NT2/D1 (cell line): ENCODE measurements at regions not wholly inside any gene's neighbourhood (a gene's known extent, or its start where the extent isn't known, plus 50 kb on each side); places are given as distances from the start of the nearest gene placed in this dataset.

Experiments
- DNase-seq: peaks from one replicate; pipeline ENCODE4 v3.0.0-alpha.2; 2011; ENCODE audit warnings: low read depth, low spot score
- H3K27me3 ChIP-seq: 2 replicates; pipeline ENCODE4 v1.6.0; 2011; ENCODE audit warnings: mild to moderate bottlenecking; ENCODE audit not compliant: insufficient read length, insufficient read depth
- H3K36me3 ChIP-seq: 2 replicates; pipeline ENCODE4 v1.6.1; 2011; ENCODE audit warnings: mild to moderate bottlenecking, low read length, mixed read lengths; ENCODE audit not compliant: insufficient read depth, insufficient read length
- H3K4me1 ChIP-seq: 2 replicates; pipeline ENCODE4 v1.5.1; 2011; ENCODE audit not compliant: insufficient read depth, insufficient read length
- H3K4me3 ChIP-seq: 2 replicates; pipeline ENCODE4 v1.5.1; 2011; ENCODE audit warnings: low read depth; ENCODE audit not compliant: insufficient read length
- H3K9ac ChIP-seq: 2 replicates; pipeline ENCODE4 v1.6.0; 2011; ENCODE audit warnings: low read depth; ENCODE audit not compliant: insufficient read length
- H3K9me3 ChIP-seq: 2 replicates; pipeline ENCODE4 v1.5.1; 2011; ENCODE audit warnings: mild to moderate bottlenecking, low read length; ENCODE audit not compliant: insufficient read depth
- SUZ12 ChIP-seq: IDR thresholded peaks from 2 replicates; pipeline ENCODE4 v1.6.1; 2011; ENCODE audit not compliant: insufficient read length, insufficient read depth; ENCODE audit errors: extremely low read depth
- YY1 ChIP-seq: IDR thresholded peaks from 2 replicates; pipeline ENCODE4 v1.6.1; 2011; ENCODE audit not compliant: insufficient read length, insufficient read depth
- ZNF274 ChIP-seq: IDR thresholded peaks from 2 replicates; pipeline ENCODE4 v1.6.1; 2011; ENCODE audit warnings: mild to moderate bottlenecking, low read depth, low read length

- Histone ChIP-seq H3K27me3 (no peaks in the 10 kb centered on the region), H3K36me3 (no peaks in the 10 kb centered on the region), H3K4me3 (no peak overlapping the region), H3K9ac (no peak overlapping the region), H3K4me1 (no peaks in the 10 kb centered on the region), H3K9me3 (no peaks in the 10 kb centered on the region; the same call in 1 of the 2 replicates)
- no peak for DNase-seq
- no peak for TF ChIP-seq YY1
- no peak for TF ChIP-seq ZNF274
- no peak for TF ChIP-seq SUZ12
These were observed 306.9 kb downstream of the ZNF516 start for GRCh38 chr18:76188097-76188496.

DNA sequence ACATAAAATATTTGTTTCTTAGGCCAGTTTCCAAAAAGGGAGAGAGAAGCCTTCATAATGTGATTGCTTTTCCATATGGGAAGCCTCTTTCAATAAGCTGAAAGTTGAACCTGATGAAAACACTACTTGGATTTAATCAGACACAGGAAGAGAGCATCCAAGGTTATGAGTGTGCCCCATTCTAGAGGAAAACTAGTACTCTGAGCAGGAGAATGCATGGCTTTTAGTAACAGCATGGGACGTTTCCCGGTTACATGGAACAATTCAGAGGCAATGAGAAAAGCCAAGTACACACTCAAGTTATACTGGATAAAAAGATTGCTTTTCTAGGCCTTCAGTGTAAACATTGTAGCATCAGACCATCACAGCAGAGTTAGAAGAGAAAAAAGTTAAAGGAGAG, 315.8 kb downstream of the ZNF516 start:
- no peaks in the 10 kb centered on the region for H3K9me3 ChIP-seq
- no peak overlapping the region for H3K9ac ChIP-seq
- no peaks in the 10 kb centered on the region for H3K36me3 ChIP-seq
- H3K27me3 ChIP-seq: no peaks in the 10 kb centered on the region
- DNase-seq: no peak
- H3K4me1 ChIP-seq: no peaks in the 10 kb centered on the region
- no peak overlapping the region for H3K4me3 ChIP-seq
- TF ChIP-seq YY1 (no peak), SUZ12 (no peak), ZNF274 (no peak)

GRCh38 chr18:76177160-76177559, 317.9 kb downstream of the ZNF516 start:
- no peaks in the 10 kb centered on the region for H3K36me3 ChIP-seq
- H3K27me3 ChIP-seq: no peaks in the 10 kb centered on the region
- H3K4me3 ChIP-seq: no peak overlapping the region
- no peaks in the 10 kb centered on the region for H3K4me1 ChIP-seq
- no peak for DNase-seq
- H3K9me3 ChIP-seq: no peaks in the 10 kb centered on the region
- no peak overlapping the region for H3K9ac ChIP-seq
- TF ChIP-seq ZNF274 (no peak), YY1 (no peak), SUZ12 (no peak)

DNA sequence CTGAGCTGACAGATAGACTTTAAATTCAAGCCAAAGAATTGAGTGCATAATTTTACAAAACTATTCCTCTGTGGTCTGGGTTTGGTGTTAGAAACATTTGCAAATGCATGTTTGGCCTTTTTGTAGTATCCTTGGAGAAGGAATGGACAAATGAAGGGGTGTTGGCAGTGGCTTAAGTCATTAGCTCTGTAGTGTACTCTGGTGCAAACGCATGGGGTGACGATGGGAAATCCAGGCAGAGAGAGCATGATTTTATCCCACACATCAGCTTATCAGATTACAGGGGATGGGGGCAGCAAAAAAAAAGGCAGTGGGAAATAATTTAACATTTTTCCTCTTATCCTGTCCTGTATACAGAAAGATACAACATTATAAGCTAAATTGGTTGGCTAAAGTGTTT, 320.6 kb downstream of the ZNF516 start:
- DNase-seq: no peak
- Histone ChIP-seq H3K27me3 (no peaks in the 10 kb centered on the region), H3K4me1 (no peaks in the 10 kb centered on the region), H3K36me3 (no peaks in the 10 kb centered on the region), H3K9me3 (no peaks in the 10 kb centered on the region), H3K9ac (no peak overlapping the region), H3K4me3 (no peak overlapping the region)
- no peak for TF ChIP-seq YY1

- DNase-seq: no peak
- no peak overlapping the region for H3K4me3 ChIP-seq
These were observed 325.3 kb downstream of the ZNF516 start for GRCh38 chr18:76169733-76170132.

GRCh38 chr18:76167845-76168621, 327.0 kb downstream of the ZNF516 start:
- Histone ChIP-seq H3K36me3 (no peaks in the 10 kb centered on the region), H3K4me1 (no peaks in the 10 kb centered on the region), H3K27me3 (no peaks in the 10 kb centered on the region), H3K4me3 (no peak overlapping the region), H3K9me3 (no peaks in the 10 kb centered on the region), H3K9ac (no peak overlapping the region)
- TF ChIP-seq SUZ12: no peak
- no peak for TF ChIP-seq ZNF274
- TF ChIP-seq YY1: no peak
- no peak for DNase-seq

More at GRCh38 chr18:76169733-76170132, 325.3 kb downstream of the ZNF516 start:
- TF ChIP-seq ZNF274 (no peak), YY1 (no peak), SUZ12 (no peak)
- no peak overlapping the region for H3K9ac ChIP-seq
- H3K36me3 ChIP-seq: no peaks in the 10 kb centered on the region
- no peaks in the 10 kb centered on the region for H3K4me1 ChIP-seq
- no peaks in the 10 kb centered on the region for H3K9me3 ChIP-seq
- H3K27me3 ChIP-seq: no peaks in the 10 kb centered on the region

- no peaks in the 10 kb centered on the region for H3K27me3 ChIP-seq
- no peaks in the 10 kb centered on the region for H3K36me3 ChIP-seq
- DNase-seq: no peak
- no peak overlapping the region for H3K4me3 ChIP-seq
- H3K4me1 ChIP-seq: no peaks in the 10 kb centered on the region
- TF ChIP-seq YY1: no peak
- no peak for TF ChIP-seq ZNF274
- TF ChIP-seq SUZ12: no peak
- no peak overlapping the region for H3K9ac ChIP-seq
- no peaks in the 10 kb centered on the region for H3K9me3 ChIP-seq
These were observed 327.6 kb downstream of the ZNF516 start for GRCh38 chr18:76167410-76167809.
